ENCODE measurements at regions not wholly inside any gene's neighbourhood (a gene's known extent, or its start where the extent isn't known, plus 50 kb on each side); places are given as distances from the start of the nearest gene placed in this dataset.

DNA sequence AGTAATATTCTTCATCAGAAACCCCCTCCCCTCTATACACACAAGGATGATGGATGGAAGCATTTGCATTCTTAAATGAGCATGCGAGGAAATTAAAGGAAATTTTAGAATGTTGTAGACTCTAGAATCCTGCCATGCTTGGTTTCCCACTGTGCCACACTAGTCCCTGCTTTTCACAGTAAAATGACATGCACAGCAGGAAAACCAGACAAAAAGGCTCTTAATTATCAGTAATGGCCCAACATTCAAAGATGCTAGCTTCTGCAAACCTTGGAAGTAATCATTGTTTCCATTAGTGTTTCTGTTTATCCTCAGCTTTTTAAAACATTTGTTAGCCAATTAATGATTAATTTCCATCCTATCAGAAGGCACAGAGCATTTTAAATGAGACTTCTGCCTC is 255.8 kb downstream of the SLCO4C1 start:
- TF ChIP-seq, protein P1, sequence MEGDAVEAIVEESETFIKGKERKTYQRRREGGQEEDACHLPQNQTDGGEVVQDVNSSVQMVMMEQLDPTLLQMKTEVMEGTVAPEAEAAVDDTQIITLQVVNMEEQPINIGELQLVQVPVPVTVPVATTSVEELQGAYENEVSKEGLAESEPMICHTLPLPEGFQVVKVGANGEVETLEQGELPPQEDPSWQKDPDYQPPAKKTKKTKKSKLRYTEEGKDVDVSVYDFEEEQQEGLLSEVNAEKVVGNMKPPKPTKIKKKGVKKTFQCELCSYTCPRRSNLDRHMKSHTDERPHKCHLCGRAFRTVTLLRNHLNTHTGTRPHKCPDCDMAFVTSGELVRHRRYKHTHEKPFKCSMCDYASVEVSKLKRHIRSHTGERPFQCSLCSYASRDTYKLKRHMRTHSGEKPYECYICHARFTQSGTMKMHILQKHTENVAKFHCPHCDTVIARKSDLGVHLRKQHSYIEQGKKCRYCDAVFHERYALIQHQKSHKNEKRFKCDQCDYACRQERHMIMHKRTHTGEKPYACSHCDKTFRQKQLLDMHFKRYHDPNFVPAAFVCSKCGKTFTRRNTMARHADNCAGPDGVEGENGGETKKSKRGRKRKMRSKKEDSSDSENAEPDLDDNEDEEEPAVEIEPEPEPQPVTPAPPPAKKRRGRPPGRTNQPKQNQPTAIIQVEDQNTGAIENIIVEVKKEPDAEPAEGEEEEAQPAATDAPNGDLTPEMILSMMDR (IDR thresholded peaks at IDR 0.05; ENCODE audit: insufficient read depth, low read length) = no peak
- no peak for TF ChIP-seq GABPA (IDR thresholded peaks at IDR 0.05; ENCODE audit: low read depth)
- TF ChIP-seq POLR2AphosphoS5 (IDR thresholded peaks at IDR 0.05; ENCODE audit: low read depth) = no peak
- TF ChIP-seq, protein P2, sequence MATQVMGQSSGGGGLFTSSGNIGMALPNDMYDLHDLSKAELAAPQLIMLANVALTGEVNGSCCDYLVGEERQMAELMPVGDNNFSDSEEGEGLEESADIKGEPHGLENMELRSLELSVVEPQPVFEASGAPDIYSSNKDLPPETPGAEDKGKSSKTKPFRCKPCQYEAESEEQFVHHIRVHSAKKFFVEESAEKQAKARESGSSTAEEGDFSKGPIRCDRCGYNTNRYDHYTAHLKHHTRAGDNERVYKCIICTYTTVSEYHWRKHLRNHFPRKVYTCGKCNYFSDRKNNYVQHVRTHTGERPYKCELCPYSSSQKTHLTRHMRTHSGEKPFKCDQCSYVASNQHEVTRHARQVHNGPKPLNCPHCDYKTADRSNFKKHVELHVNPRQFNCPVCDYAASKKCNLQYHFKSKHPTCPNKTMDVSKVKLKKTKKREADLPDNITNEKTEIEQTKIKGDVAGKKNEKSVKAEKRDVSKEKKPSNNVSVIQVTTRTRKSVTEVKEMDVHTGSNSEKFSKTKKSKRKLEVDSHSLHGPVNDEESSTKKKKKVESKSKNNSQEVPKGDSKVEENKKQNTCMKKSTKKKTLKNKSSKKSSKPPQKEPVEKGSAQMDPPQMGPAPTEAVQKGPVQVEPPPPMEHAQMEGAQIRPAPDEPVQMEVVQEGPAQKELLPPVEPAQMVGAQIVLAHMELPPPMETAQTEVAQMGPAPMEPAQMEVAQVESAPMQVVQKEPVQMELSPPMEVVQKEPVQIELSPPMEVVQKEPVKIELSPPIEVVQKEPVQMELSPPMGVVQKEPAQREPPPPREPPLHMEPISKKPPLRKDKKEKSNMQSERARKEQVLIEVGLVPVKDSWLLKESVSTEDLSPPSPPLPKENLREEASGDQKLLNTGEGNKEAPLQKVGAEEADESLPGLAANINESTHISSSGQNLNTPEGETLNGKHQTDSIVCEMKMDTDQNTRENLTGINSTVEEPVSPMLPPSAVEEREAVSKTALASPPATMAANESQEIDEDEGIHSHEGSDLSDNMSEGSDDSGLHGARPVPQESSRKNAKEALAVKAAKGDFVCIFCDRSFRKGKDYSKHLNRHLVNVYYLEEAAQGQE (IDR thresholded peaks at IDR 0.05; ENCODE audit: insufficient replicate concordance, low read depth) = no peak
